MCF 10A (cell line): ENCODE measurements at regions not wholly inside any gene's neighbourhood (a gene's known extent, or its start where the extent isn't known, plus 50 kb on each side); places are given as distances from the start of the nearest gene placed in this dataset.

Experiments used
- BruUV-seq: library from RNA; stranded (reverse); fragments of 400-500 nt; replicated peaks from 2 replicates; lab custom pipeline; 2021; lab: Mats Ljungman, UMichigan
- CTCF ChIA-PET: fragments of 300-600 bp; sonication (Branson Sonifier 250); formaldehyde crosslinking; extraction: SDS; loops from one replicate; lab custom pipeline; 2021; ENCODE audit warnings: antibody characterized with exemption, inconsistent platforms; lab: Yijun Ruan, JAX
- POLR2A ChIA-PET: fragments of 300-600, 350-650 bp; sonication (Branson Sonifier 250); formaldehyde crosslinking; extraction: SDS; loops from one replicate; lab custom pipeline; 2020; ENCODE audit warnings: antibody characterized with exemption, inconsistent platforms; lab: Yijun Ruan, JAX
- DNase-seq: peaks from one replicate; pipeline ENCODE4 v3.0.0-alpha.2; 2018; ENCODE audit not compliant: unreplicated experiment
- H3K27ac Mint-ChIP-seq: one replicate; pipeline ENCODE4 v1.8.0; 2022; ENCODE audit warnings: mild to moderate bottlenecking, low read depth, mixed read lengths; ENCODE audit not compliant: unreplicated experiment
- H3K27me3 Mint-ChIP-seq: one replicate; pipeline ENCODE4 v1.8.0; 2022; ENCODE audit warnings: mixed read lengths; ENCODE audit not compliant: insufficient read depth, unreplicated experiment
- H3K36me3 Mint-ChIP-seq: one replicate; pipeline ENCODE4 v1.8.0; 2022; ENCODE audit warnings: mild to moderate bottlenecking, moderate library complexity, mixed read lengths; ENCODE audit not compliant: insufficient read depth, unreplicated experiment
- H3K4me1 Mint-ChIP-seq: one replicate; pipeline ENCODE4 v1.8.0; 2022; ENCODE audit warnings: mixed read lengths; ENCODE audit not compliant: insufficient read depth, unreplicated experiment
- H3K4me3 Mint-ChIP-seq: one replicate; pipeline ENCODE4 v1.8.0; 2022; ENCODE audit warnings: mild to moderate bottlenecking, moderate library complexity, mixed read lengths; ENCODE audit not compliant: unreplicated experiment
- H3K9me3 Mint-ChIP-seq: one replicate; pipeline ENCODE4 v1.8.0; 2022; ENCODE audit warnings: mixed read lengths; ENCODE audit not compliant: unreplicated experiment
- intact Hi-C: fragments of 100-400 bp; cut with micrococcal nuclease; formaldehyde crosslinking; loops from 2 replicates; pipeline ENCODE4 v1.14.1; 2022
- TF ChIP-seq, protein P1 (sequence below): fragments of 200-600 bp; IDR thresholded peaks from one replicate; pipeline ENCODE4 v1.8.0; 2022; ENCODE audit warnings: antibody characterized with exemption, mild to moderate bottlenecking; ENCODE audit not compliant: unreplicated experiment

DNA sequence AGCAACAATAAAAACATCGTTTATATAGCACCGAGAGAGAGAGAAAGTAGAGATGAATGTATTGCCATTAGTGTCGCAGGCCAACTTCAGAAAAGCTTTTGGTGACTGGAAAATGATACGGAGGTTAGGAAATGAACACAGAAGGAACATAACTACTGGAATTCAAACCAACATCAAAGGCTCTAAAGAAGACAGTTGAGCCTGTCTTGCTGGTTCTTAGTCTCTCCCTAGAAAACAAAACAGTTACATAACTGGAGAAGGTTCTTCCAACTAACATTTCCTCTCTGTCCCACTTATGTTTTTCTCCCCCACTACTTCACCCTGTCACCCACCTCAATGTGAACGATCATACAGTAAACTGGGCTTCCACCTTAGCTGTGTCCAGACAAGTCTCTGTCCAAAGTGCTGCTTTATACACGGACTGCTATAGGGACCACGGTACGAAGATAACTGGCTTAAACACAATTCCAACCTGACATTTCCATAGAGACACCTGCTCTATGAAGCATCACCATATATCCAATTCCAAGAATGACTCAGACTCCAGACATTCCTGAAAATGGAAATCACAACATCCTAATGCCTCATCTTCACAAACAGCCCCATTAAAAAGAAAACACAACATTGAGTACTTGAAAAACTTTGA is 85.2 kb upstream of the ARHGAP32 start:
- H3K27ac Mint-ChIP-seq, result no peak overlapping the region
- H3K27me3 Mint-ChIP-seq, result no peaks in the 10 kb centered on the region
- no peaks in the 10 kb centered on the region for H3K9me3 Mint-ChIP-seq
- H3K36me3 Mint-ChIP-seq, result no peaks in the 10 kb centered on the region
- peaks cover 30% of the 10 kb centered on the region for H3K4me1 Mint-ChIP-seq
- H3K4me3 Mint-ChIP-seq, result peak overlapping the region; percentile 80
- BruUV-seq, result no TSS peak
- TF ChIP-seq, protein P1, sequence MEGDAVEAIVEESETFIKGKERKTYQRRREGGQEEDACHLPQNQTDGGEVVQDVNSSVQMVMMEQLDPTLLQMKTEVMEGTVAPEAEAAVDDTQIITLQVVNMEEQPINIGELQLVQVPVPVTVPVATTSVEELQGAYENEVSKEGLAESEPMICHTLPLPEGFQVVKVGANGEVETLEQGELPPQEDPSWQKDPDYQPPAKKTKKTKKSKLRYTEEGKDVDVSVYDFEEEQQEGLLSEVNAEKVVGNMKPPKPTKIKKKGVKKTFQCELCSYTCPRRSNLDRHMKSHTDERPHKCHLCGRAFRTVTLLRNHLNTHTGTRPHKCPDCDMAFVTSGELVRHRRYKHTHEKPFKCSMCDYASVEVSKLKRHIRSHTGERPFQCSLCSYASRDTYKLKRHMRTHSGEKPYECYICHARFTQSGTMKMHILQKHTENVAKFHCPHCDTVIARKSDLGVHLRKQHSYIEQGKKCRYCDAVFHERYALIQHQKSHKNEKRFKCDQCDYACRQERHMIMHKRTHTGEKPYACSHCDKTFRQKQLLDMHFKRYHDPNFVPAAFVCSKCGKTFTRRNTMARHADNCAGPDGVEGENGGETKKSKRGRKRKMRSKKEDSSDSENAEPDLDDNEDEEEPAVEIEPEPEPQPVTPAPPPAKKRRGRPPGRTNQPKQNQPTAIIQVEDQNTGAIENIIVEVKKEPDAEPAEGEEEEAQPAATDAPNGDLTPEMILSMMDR, result no peak
- POLR2A ChIA-PET, result interaction anchor here (0.6 to 2.0 kb wide), 15 partner anchors 8 to 388 kb away, joined by 3 to 10 read pairs (median 4); no protein-coding TSS in a partner anchor
- intact Hi-C loops, result loop anchor here (5.0 kb wide), 3 partner anchors 55 to 135 kb away; partner anchors contain the start of gene ARHGAP32
- CTCF ChIA-PET, result interaction anchor here (0.6 to 3.0 kb wide), 6 partner anchors 8 to 159 kb away, joined by 3 to 14 read pairs (median 4); no protein-coding TSS in a partner anchor
- DNase-seq, result no peak

DNA sequence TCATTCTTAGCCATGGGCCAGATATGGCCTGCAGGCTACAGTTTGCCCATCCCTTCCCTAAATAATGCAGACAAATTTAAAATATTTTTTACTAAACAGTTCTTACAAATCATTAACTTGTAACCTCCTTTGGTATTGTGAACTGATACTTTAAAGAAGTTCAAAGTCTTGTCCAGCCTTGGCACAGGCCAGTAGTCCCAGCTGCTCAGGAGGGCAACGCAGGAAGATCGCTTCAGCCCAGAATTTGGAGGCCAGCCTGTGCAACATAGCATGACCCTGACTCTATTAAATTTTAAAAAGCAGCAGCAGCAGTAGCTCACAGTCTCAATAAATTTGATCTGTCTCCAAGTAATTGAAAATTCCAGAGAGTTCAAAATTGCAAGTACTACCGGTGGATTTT is 83.7 kb upstream of the ARHGAP32 start:
- no peak overlapping the region for H3K4me3 Mint-ChIP-seq
- no peaks in the 10 kb centered on the region for H3K36me3 Mint-ChIP-seq
- intact Hi-C loops, result loop anchor here (5.0 kb wide), 3 partner anchors 54 to 134 kb away; partner anchors contain the start of gene ARHGAP32
- no peak for DNase-seq
- ChIA-PET CTCF (interaction anchor here (0.7 to 3.0 kb wide), 3 partner anchors 26 to 158 kb away, joined by 3 to 14 read pairs (median 3); no protein-coding TSS in a partner anchor), POLR2A (interaction anchor here (0.9 to 2.0 kb wide), 2 partner anchors 16 to 23 kb away, joined by 3 to 5 read pairs; no protein-coding TSS in a partner anchor)
- peaks cover 29% of the 10 kb centered on the region for H3K4me1 Mint-ChIP-seq
- TF ChIP-seq, protein P1, result no peak
- no TSS peak for BruUV-seq
- no peak overlapping the region for H3K27ac Mint-ChIP-seq
- no peaks in the 10 kb centered on the region for H3K9me3 Mint-ChIP-seq
- H3K27me3 Mint-ChIP-seq, result no peaks in the 10 kb centered on the region

DNA sequence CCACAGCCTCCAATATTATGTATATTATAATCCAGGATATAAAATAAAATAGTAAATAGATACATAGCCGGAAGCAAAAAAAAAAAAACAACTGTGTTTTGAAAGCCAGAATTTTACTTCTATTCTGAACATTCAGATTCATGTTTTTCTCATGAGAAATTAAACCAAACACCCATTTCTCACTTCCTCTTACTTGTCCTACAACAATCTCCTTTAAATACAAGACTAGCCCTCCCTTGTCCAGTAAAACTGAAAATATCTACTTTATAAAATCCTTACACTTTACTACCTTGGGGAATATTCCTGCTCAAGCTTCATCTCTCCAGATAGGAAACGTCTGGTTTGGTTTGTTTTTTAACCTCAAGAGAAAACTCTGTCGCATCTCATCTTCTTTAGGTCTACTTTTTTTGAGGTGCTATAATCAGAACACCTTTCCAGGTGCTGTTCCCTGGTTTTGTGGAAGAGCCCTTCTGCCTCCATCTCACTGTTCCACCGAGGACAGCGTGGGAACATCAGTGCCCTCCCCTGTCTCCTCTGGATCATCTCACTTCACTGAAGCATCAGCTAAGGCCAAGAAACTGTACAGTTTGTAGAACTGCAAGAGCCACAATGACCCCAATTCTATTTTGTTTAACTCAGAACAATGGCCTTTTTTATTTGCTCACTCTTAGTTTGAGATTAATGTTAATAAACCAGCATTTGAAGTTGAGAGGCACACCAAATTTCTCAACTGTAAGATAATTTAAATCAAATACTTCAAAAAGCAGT is 82.0 kb upstream of the ARHGAP32 start:
- BruUV-seq, result no TSS peak
- TF ChIP-seq, protein P1, result no peak
- H3K4me1 Mint-ChIP-seq, result peaks cover 21% of the 10 kb centered on the region
- intact Hi-C loops, result no loop called here
- H3K4me3 Mint-ChIP-seq, result no peak overlapping the region
- POLR2A ChIA-PET, result interaction anchor here (0.6 to 2.0 kb wide), 3 partner anchors 14 to 797 kb away, joined by 3 to 6 read pairs (median 5); no protein-coding TSS in a partner anchor
- H3K9me3 Mint-ChIP-seq, result no peaks in the 10 kb centered on the region
- H3K36me3 Mint-ChIP-seq, result no peaks in the 10 kb centered on the region
- DNase-seq, result no peak
- H3K27me3 Mint-ChIP-seq, result no peaks in the 10 kb centered on the region
- no peak overlapping the region for H3K27ac Mint-ChIP-seq
- CTCF ChIA-PET, result interaction anchor here (0.8 kb wide), 1 partner anchor 157 kb away, joined by 4 read pairs; no protein-coding TSS in a partner anchor

DNA sequence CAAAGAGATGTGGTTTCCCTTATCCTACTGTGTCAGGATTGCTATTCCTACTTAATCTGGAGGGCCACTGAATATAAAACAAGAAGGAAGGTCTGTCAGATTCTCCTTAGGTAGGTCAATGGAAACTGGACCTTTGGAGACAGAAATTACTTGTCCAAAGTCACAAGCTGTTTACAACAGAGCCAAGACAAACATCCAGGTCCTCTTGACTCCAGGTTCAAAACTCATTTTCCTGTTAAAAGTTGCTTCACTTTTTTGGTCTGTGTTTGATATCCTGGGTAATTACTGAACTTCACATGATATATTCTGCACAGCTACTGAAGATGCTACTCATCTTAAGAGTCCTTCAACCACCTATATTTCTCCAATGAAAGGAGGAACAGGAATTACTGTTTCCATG is 81.2 kb upstream of the ARHGAP32 start:
- intact Hi-C loops, result no loop called here
- DNase-seq, result no peak
- BruUV-seq, result no TSS peak
- H3K4me1 Mint-ChIP-seq, result peaks cover 21% of the 10 kb centered on the region
- H3K27me3 Mint-ChIP-seq, result no peaks in the 10 kb centered on the region
- POLR2A ChIA-PET, result no interaction called here
- no peaks in the 10 kb centered on the region for H3K9me3 Mint-ChIP-seq
- no peak overlapping the region for H3K27ac Mint-ChIP-seq
- CTCF ChIA-PET, result interaction anchor here (0.5 kb wide), 1 partner anchor 93 kb away, joined by 4 read pairs; no protein-coding TSS in a partner anchor
- H3K36me3 Mint-ChIP-seq, result no peaks in the 10 kb centered on the region
- no peak overlapping the region for H3K4me3 Mint-ChIP-seq
- TF ChIP-seq, protein P1, result no peak
